ENCODE measurements at regions not wholly inside any gene's neighbourhood (a gene's known extent, or its start where the extent isn't known, plus 50 kb on each side); places are given as distances from the start of the nearest gene placed in this dataset.

GRCh38 chr13:84954636-84955035, 844.6 kb downstream of the SLITRK6 start:
- ATAC-seq (no peak), DNase-seq (ENCODE audit: low spot score) (no peak)
- Histone ChIP-seq H2AFZ (no peak overlapping the region), H3K9me2 (ENCODE audit: insufficient read depth) (no peaks in the 10 kb centered on the region; the same call in 1 of the 2 replicates), H3K4me2 (no peak overlapping the region), H3K4me1 (ENCODE audit: insufficient read depth) (no peaks in the 10 kb centered on the region), H3K79me2 (replicated peaks; ENCODE audit: insufficient read depth) (no peaks in the 10 kb centered on the region), H3F3A (replicated peaks; ENCODE audit: low read depth) (no peaks in the 10 kb centered on the region), H3K27ac (ENCODE audit: low read depth) (no peak overlapping the region), H4K20me1 (replicated peaks; ENCODE audit: insufficient read depth) (no peaks in the 10 kb centered on the region), H3K4me3 (no peak overlapping the region), H3K36me3 (ENCODE audit: insufficient read depth) (no peaks in the 10 kb centered on the region), H3K27me3 (ENCODE audit: insufficient read depth) (no peaks in the 10 kb centered on the region)
- H3K36me3 Mint-ChIP-seq (ENCODE audit: low read depth), result no peaks in the 10 kb centered on the region
- no peak for TF ChIP-seq CTCF (conservative IDR thresholded peaks at IDR 0.05; ENCODE audit: low read depth in 2 of 2)
- TF ChIP-seq CREB1 (CRISPR knock-in tag; IDR thresholded peaks at IDR 0.05; ENCODE audit: low read depth), result no peak
- no peak for TF ChIP-seq REST (IDR thresholded peaks at IDR 0.05; ENCODE audit: unreplicated experiment)
- TF ChIP-seq ZNF114 (CRISPR knock-in tag; IDR thresholded peaks at IDR 0.05), result no peak
- no peak for TF ChIP-seq POLR2AphosphoS5 (IDR thresholded peaks at IDR 0.05; ENCODE audit: low read depth)
- TF ChIP-seq ETS1 (IDR thresholded peaks at IDR 0.05), result no peak
- TF ChIP-seq EZH2 (IDR thresholded peaks at IDR 0.05; ENCODE audit: low read depth, unreplicated experiment), result no peak
- no peak for TF ChIP-seq JUNB (IDR thresholded peaks at IDR 0.05; ENCODE audit: unreplicated experiment)
- no peak overlapping the region for H3K4me3 Mint-ChIP-seq
- no peaks in the 10 kb centered on the region for H3K4me1 Mint-ChIP-seq
- no peaks in the 10 kb centered on the region for H3K9me3 Mint-ChIP-seq
- H3K27ac Mint-ChIP-seq, result no peak overlapping the region
- no peaks in the 10 kb centered on the region for H3K27me3 Mint-ChIP-seq (ENCODE audit: insufficient read depth, low read depth, poor library complexity)

GRCh38 chr13:84951128-84951527, 848.1 kb downstream of the SLITRK6 start:
- Histone ChIP-seq H3K4me2 (no peak overlapping the region), H3K4me3 (no peak overlapping the region), H3K36me3 (ENCODE audit: insufficient read depth) (no peaks in the 10 kb centered on the region), H3K9me2 (ENCODE audit: insufficient read depth) (no peaks in the 10 kb centered on the region; the same call in 1 of the 2 replicates), H3K27me3 (ENCODE audit: insufficient read depth) (no peaks in the 10 kb centered on the region), H3K4me1 (ENCODE audit: insufficient read depth) (no peaks in the 10 kb centered on the region), H2AFZ (no peak overlapping the region), H4K20me1 (replicated peaks; ENCODE audit: insufficient read depth) (no peaks in the 10 kb centered on the region), H3K79me2 (replicated peaks; ENCODE audit: insufficient read depth) (no peaks in the 10 kb centered on the region), H3F3A (replicated peaks; ENCODE audit: low read depth) (no peaks in the 10 kb centered on the region), H3K27ac (ENCODE audit: low read depth) (no peak overlapping the region)
- no peak overlapping the region for H3K27ac Mint-ChIP-seq
- peaks cover 4% of the 10 kb centered on the region; the same call in 2 of the 3 replicates for H3K9me3 Mint-ChIP-seq
- no peaks in the 10 kb centered on the region for H3K4me1 Mint-ChIP-seq
- DNase-seq (ENCODE audit: low spot score) (no peak), ATAC-seq (no peak)
- no peak overlapping the region for H3K4me3 Mint-ChIP-seq
- no peaks in the 10 kb centered on the region for H3K27me3 Mint-ChIP-seq (ENCODE audit: insufficient read depth, low read depth, poor library complexity)
- H3K36me3 Mint-ChIP-seq (ENCODE audit: low read depth), result peaks cover 3% of the 10 kb centered on the region; the same call in 1 of the 3 replicates
- no peak for TF ChIP-seq ETS1 (IDR thresholded peaks at IDR 0.05)
- TF ChIP-seq NANOG (IDR thresholded peaks at IDR 0.05; ENCODE audit: borderline replicate concordance), result no peak
- no peak for TF ChIP-seq EZH2 (IDR thresholded peaks at IDR 0.05; ENCODE audit: low read depth, unreplicated experiment)
- TF ChIP-seq ZNF114 (CRISPR knock-in tag; IDR thresholded peaks at IDR 0.05), result no peak
- no peak for TF ChIP-seq CTCF (conservative IDR thresholded peaks at IDR 0.05; ENCODE audit: low read depth in 2 of 2)
- no peak for TF ChIP-seq REST (IDR thresholded peaks at IDR 0.05; ENCODE audit: unreplicated experiment)
